Mesothelial cell of epicardium (in vitro differentiated cells): ENCODE measurements at regions not wholly inside any gene's neighbourhood (a gene's known extent, or its start where the extent isn't known, plus 50 kb on each side); places are given as distances from the start of the nearest gene placed in this dataset.
A peak's percentile ranks its signal among the peaks of the same experiment; 100 is the strongest.

ENCODE experiments used
- DNase-seq, 2 experiments: peaks; one replicate each; pipeline ENCODE4 v3.0.0; 2021; ENCODE audit warnings: low spot score in 2 of 2; ENCODE audit not compliant: unreplicated experiment in 2 of 2
- H3K27ac Mint-ChIP-seq: 2 replicates; pipeline ENCODE4 v1.8.0; 2021; ENCODE audit warnings: mixed read lengths
- H3K27me3 Mint-ChIP-seq: 2 replicates; pipeline ENCODE4 v1.8.0; 2021; ENCODE audit warnings: low read depth, mixed read lengths
- H3K36me3 Mint-ChIP-seq: 2 replicates; pipeline ENCODE4 v1.8.0; 2021; ENCODE audit warnings: mixed read lengths
- H3K4me1 Mint-ChIP-seq: 2 replicates; pipeline ENCODE4 v1.8.0; 2021; ENCODE audit warnings: mixed read lengths
- H3K4me3 Mint-ChIP-seq: 2 replicates; pipeline ENCODE4 v1.8.0; 2021; ENCODE audit warnings: mild to moderate bottlenecking, moderate library complexity, mixed read lengths
- H3K9me3 Mint-ChIP-seq: 2 replicates; pipeline ENCODE4 v1.8.0; 2021; ENCODE audit warnings: mixed read lengths
- TF ChIP-seq, protein P1 (sequence below): fragments of 200-600 bp; sonication (generic); IDR thresholded peaks from one replicate; pipeline ENCODE4 v1.5.0; 2021; ENCODE audit warnings: antibody characterized with exemption; ENCODE audit not compliant: unreplicated experiment

DNA sequence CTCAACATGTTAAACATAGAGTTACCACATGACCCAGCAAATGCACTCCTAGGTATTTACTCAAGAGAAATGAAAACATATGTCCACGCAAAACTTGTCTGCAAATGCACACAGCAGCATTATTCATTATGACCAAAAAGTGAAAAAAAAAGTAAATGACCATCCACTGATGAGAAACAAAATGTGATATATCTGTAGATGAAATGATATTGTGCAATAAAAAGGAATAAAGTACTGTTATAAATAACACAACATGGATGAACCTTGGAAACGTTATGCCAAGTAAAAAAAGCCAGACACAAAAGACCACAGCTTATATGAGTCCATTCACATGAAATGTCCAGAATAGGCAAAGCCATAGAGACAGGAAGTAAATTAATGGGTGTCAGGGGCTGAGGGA, 61.4 kb upstream of the SKAP2 start:
- Mint-ChIP-seq H3K4me3 (no peak overlapping the region), H3K27me3 (no peaks in the 10 kb centered on the region), H3K36me3 (no peaks in the 10 kb centered on the region), H3K27ac (no peak overlapping the region), H3K9me3 (no peaks in the 10 kb centered on the region), H3K4me1 (peaks cover 64% of the 10 kb centered on the region)
- no peak for DNase-seq
- TF ChIP-seq, protein P1, sequence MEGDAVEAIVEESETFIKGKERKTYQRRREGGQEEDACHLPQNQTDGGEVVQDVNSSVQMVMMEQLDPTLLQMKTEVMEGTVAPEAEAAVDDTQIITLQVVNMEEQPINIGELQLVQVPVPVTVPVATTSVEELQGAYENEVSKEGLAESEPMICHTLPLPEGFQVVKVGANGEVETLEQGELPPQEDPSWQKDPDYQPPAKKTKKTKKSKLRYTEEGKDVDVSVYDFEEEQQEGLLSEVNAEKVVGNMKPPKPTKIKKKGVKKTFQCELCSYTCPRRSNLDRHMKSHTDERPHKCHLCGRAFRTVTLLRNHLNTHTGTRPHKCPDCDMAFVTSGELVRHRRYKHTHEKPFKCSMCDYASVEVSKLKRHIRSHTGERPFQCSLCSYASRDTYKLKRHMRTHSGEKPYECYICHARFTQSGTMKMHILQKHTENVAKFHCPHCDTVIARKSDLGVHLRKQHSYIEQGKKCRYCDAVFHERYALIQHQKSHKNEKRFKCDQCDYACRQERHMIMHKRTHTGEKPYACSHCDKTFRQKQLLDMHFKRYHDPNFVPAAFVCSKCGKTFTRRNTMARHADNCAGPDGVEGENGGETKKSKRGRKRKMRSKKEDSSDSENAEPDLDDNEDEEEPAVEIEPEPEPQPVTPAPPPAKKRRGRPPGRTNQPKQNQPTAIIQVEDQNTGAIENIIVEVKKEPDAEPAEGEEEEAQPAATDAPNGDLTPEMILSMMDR, result no peak

DNA sequence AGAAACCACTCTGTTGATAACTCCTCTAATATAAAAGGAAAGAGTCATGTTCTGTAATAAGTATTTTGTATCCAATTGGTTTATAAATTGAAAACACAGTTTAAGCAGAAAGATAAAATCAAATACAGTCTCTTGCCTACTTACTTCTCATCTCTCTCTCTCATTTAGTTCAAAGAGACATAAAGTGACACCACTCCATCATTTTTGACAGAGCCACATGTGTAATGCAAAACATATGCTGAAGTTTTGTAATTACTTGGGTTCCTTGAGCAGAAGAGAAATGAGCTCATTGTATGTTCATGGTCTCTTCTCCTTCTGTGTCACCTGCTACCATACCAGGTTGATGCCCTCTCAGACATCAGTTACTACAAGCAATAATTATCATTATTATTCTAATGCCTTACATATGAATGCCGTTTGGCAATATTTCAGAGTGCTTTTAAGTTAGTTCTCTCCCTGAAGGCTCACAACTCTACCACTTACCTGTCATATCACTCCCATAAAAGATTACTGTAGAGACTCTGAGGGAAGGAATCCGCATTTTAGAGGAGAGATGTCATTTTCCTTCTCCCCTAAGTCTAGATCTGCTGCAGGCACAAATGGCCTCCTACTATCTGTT, 59.9 kb upstream of the SKAP2 start:
- Mint-ChIP-seq H3K9me3 (no peaks in the 10 kb centered on the region), H3K4me3 (no peak overlapping the region), H3K27me3 (no peaks in the 10 kb centered on the region), H3K4me1 (peaks cover 64% of the 10 kb centered on the region), H3K36me3 (no peaks in the 10 kb centered on the region), H3K27ac (peak overlapping the region; percentile 37)
- no peak for DNase-seq
- TF ChIP-seq, protein P1, result no peak

DNA sequence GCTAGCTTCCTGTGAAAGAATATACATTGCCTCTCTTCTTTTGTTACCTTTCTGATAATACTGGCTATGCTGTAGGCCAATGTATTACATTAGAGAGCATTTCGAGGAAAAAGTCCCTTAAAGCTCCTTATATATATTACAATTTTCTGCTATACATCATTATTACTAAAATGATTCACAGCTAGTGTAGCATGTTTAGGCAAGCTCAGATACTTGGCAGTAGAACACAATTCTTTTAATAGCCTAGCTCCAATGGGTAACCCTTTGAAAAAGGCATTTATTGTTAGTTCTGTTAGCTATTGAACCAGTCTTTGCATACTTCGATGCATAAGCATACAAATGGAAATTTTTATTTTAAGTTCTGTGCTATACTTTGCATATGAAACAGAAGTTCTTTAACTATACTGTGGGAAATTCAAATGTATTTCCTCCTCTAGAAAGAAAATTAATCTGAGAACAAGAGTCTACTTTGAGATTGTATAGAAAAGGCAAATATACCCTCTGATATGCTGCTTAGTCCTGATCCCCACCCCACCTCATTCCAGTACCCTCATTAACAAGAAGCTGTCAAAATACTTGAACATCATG, 55.6 kb upstream of the SKAP2 start:
- Mint-ChIP-seq H3K4me3 (no peak overlapping the region), H3K36me3 (no peaks in the 10 kb centered on the region), H3K27ac (peak overlapping the region; percentile 62), H3K4me1 (peaks cover 49% of the 10 kb centered on the region), H3K9me3 (no peaks in the 10 kb centered on the region), H3K27me3 (no peaks in the 10 kb centered on the region)
- DNase-seq, result no peak
- TF ChIP-seq, protein P1, result no peak

DNA sequence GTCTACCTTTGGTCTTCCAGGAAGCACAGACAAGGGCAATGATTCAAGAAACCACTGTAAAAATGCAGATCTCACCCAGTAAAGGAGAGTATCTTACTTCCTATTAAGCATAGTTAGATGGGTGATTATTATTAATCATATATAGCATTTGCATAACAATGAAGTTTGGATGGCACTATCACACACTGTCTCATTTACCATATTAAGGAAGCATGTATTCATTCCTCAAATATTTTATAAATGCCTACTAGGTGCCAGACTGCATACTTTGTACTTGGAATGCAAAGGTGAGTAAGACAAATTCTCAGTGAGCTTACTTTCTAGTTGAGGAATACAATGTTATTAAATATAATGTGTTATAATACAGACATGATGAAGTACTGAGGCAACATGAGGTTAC, 53.9 kb upstream of the SKAP2 start:
- H3K4me1 Mint-ChIP-seq, result peaks cover 38% of the 10 kb centered on the region
- no peaks in the 10 kb centered on the region for H3K27me3 Mint-ChIP-seq
- H3K4me3 Mint-ChIP-seq, result no peak overlapping the region
- H3K27ac Mint-ChIP-seq, result no peak overlapping the region
- TF ChIP-seq, protein P1, result no peak
- no peak for DNase-seq
- no peaks in the 10 kb centered on the region for H3K36me3 Mint-ChIP-seq
- no peaks in the 10 kb centered on the region for H3K9me3 Mint-ChIP-seq

DNA sequence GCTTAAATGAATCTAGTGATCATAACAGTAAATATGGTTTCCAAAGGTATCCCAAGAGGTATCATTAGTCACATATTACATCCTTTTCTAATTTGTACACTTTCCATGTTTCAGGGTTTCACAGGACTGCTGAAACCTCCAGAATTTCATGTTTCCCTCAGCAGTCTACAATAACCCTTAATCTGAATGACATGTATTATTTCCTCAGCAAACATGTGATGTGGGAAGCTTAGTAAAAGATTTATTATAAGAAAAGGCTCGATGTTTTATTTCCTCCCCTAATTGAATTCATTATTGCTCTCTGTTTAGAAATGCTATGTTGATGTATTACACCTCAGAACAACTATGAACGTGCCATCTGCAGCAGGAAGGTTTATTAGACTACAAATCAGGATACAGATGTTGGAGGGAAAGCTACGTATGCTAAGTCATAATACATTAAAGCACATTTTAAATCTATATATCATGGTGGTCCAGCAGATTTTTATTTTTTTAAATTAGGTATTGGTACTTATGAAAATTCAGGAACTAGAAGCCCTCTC, 52.5 kb upstream of the SKAP2 start:
- TF ChIP-seq, protein P1, result no peak
- H3K9me3 Mint-ChIP-seq, result no peaks in the 10 kb centered on the region
- H3K27ac Mint-ChIP-seq, result no peak overlapping the region
- no peak overlapping the region for H3K4me3 Mint-ChIP-seq
- peaks cover 45% of the 10 kb centered on the region for H3K4me1 Mint-ChIP-seq
- no peak for DNase-seq
- H3K36me3 Mint-ChIP-seq, result no peaks in the 10 kb centered on the region
- H3K27me3 Mint-ChIP-seq, result no peaks in the 10 kb centered on the region
